Ascending aorta (tissue), 2 donors: ENCODE measurements at regions not wholly inside any gene's neighbourhood (a gene's known extent, or its start where the extent isn't known, plus 50 kb on each side); places are given as distances from the start of the nearest gene placed in this dataset.

ENCODE experiments used
- DNase-seq, 2 donors: peaks; one replicate each; pipeline ENCODE4 v3.0.0-alpha.2; 2019; ENCODE audit warnings: low spot score in 2 of 2
- H3K27ac ChIP-seq, 2 donors: fragments of 200-600 bp; sonication (generic); one replicate each; pipeline ENCODE4 v1.5.1; 2016 to 2017; ENCODE audit warnings: mild to moderate bottlenecking in 1 of 2
- H3K27me3 ChIP-seq: fragments of 200-600 bp; sonication (generic); one replicate; pipeline ENCODE4 v1.5.1; 2017
- H3K36me3 ChIP-seq, 2 donors: fragments of 200-600 bp; sonication (generic); one replicate each; pipeline ENCODE4 v1.5.1; 2016
- H3K4me1 ChIP-seq, 2 donors: fragments of 200-600 bp; sonication (generic); one replicate each; pipeline ENCODE4 v1.5.1; 2016 to 2017; ENCODE audit warnings: mild to moderate bottlenecking in 1 of 2
- H3K4me3 ChIP-seq, 2 donors: fragments of 200-600 bp; sonication (generic); one replicate each; pipeline ENCODE4 v1.5.1; 2016 to 2017; ENCODE audit warnings: mild to moderate bottlenecking in 1 of 2
- H3K9me3 ChIP-seq, 2 donors: fragments of 200-600 bp; sonication (generic); one replicate each; pipeline ENCODE4 v1.5.1; 2016
- intact Hi-C: fragments of 100-400 bp; cut with DNase I; formaldehyde crosslinking; loops from one replicate; pipeline ENCODE4 v1.15.1; 2023
- TF ChIP-seq, protein P1 (sequence below), 3 experiments: fragments of 200-600 bp in 2 of 3; fragments of 450-650 bp in 1 of 3; sonication (generic) in 2 of 3; IDR thresholded peaks; one replicate each; pipeline ENCODE4 v1.5.1; 2016 to 2019; ENCODE audit warnings: antibody characterized with exemption in 3 of 3, mild to moderate bottlenecking in 1 of 3, moderate library complexity in 1 of 3

DNA sequence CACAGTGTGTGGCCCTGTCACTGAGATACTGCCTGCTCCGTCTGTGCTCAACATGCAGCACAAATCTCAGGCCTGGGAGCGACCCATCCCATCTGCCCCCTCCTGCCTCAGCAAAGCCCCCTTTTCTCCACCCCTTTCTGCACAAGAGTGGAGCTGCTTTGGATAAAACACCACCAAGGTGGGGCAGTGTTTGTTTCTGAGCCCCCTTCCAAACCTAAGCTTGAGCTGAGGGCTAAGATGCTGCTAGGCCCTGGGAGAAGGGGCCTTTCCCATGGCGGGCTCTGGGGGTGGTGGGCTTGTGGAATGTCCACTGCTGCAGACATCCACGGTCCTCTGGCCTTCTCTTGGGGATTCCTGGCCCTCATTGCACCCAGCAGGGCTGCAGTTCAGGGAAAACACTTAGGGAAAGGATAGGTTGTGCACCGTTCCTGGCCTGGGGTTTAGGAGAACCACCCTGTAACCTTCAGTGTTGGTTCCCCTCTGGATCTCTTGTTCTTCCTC lies 594.1 kb downstream of the TBC1D22A start:
- Histone ChIP-seq H3K36me3 (no peaks in the 10 kb centered on the region), H3K27ac (no peak overlapping the region), H3K4me1 (no peaks in the 10 kb centered on the region), H3K27me3 (no peaks in the 10 kb centered on the region), H3K9me3 (no peaks in the 10 kb centered on the region), H3K4me3 (no peak overlapping the region)
- intact Hi-C loops, result no loop called here
- no peak for DNase-seq
- TF ChIP-seq, protein P1, sequence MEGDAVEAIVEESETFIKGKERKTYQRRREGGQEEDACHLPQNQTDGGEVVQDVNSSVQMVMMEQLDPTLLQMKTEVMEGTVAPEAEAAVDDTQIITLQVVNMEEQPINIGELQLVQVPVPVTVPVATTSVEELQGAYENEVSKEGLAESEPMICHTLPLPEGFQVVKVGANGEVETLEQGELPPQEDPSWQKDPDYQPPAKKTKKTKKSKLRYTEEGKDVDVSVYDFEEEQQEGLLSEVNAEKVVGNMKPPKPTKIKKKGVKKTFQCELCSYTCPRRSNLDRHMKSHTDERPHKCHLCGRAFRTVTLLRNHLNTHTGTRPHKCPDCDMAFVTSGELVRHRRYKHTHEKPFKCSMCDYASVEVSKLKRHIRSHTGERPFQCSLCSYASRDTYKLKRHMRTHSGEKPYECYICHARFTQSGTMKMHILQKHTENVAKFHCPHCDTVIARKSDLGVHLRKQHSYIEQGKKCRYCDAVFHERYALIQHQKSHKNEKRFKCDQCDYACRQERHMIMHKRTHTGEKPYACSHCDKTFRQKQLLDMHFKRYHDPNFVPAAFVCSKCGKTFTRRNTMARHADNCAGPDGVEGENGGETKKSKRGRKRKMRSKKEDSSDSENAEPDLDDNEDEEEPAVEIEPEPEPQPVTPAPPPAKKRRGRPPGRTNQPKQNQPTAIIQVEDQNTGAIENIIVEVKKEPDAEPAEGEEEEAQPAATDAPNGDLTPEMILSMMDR (IDR thresholded peaks at IDR 0.05), result no peak

DNA sequence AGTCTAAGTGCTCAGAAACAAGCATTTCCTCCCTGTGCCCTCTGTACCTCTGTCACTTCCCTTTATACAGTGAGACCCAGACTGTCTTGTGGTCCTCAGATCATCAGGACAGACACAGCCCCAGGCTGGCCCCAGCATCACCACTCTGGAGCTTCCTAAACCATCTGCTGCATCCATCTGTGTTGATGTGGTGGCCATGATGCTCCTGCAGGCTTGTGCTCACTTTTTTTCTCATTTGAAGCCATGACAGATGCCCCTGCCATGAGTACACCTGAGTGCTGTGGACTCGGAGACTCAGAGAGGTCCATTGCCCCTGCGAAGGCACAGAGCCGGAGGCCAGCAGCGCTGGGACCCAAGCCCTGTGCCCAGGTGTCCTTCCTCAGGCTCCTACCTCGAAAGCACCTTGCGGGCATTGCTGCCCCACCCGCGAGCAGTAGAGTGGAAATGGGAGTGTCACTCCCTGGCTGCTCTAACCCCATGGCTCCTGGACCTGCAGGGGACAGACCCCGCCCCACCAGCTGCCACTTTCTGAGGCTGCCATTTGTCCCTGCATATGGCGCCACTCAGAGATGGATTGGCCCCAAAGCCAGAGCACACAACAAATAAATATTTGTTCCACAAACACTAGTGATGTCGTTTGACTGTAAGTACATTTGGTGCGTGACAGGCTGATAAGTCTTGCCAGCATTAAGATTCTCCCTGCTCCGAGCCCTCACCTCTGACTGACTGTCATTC lies 593.5 kb downstream of the TBC1D22A start:
- Histone ChIP-seq H3K4me1 (no peaks in the 10 kb centered on the region), H3K36me3 (no peaks in the 10 kb centered on the region), H3K4me3 (no peak overlapping the region), H3K9me3 (no peaks in the 10 kb centered on the region), H3K27ac (no peak overlapping the region), H3K27me3 (no peaks in the 10 kb centered on the region)
- intact Hi-C loops, result no loop called here
- no peak for DNase-seq
- TF ChIP-seq, protein P1 (IDR thresholded peaks at IDR 0.05), result no peak

DNA sequence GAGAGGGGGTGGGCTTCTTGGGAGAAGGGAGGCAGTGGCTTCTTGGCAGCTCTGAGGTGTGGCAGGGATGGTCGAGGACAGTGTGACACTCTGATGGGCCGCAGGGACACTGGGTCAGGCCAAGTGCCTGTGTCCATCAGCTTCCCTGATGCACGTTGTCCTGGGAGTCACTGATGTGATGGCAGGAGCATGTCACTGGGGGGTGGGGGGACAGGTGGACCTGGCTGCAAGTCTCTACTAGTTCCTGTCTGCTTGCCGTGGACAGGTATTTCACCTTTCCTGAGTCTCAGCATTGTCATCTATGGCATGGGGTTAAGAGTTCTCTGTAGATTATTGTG lies 592.9 kb downstream of the TBC1D22A start:
- Histone ChIP-seq H3K4me1 (no peaks in the 10 kb centered on the region), H3K4me3 (no peak overlapping the region), H3K27me3 (no peaks in the 10 kb centered on the region), H3K36me3 (no peaks in the 10 kb centered on the region), H3K9me3 (no peaks in the 10 kb centered on the region), H3K27ac (no peak overlapping the region)
- TF ChIP-seq, protein P1 (IDR thresholded peaks at IDR 0.05), result no peak
- intact Hi-C loops, result no loop called here
- no peak for DNase-seq

DNA sequence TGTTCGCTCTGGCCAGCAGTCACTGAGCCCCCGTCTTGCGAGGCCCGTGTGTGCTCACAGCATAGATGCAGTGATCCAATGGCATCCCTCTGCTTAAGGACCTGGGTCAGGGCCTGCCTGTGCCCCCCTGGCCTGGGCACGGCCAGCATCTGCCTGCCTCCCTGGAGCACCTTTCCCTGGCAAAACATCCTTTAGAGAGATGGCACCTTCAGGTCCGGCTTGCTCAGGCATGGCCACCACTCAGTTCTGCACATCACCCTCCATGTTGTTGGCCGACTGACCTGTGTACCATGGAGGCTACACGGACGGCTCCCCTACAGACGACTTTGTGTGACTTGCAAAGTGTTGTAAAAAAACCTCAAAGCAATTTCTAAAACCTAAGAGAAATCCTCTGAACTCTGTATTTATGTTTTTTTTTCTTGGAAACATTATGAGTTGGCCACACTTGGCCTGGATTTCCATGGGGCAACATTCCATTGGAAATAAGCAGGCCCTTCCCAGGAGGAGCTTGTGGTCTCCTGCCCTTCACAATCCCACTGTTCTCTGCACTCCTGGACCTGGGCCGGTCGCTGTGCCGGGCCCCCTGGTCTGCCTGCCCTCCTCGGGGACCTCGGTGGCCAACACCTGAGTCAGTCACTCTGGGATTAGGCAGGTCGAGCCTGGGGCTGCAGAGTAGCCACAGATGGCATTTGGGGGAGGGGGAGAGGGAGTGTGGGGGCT lies 592.4 kb downstream of the TBC1D22A start:
- Histone ChIP-seq H3K27ac (no peak overlapping the region), H3K4me1 (no peaks in the 10 kb centered on the region), H3K36me3 (no peaks in the 10 kb centered on the region), H3K9me3 (no peaks in the 10 kb centered on the region), H3K4me3 (no peak overlapping the region), H3K27me3 (no peaks in the 10 kb centered on the region)
- no peak for DNase-seq
- intact Hi-C loops, result no loop called here
- TF ChIP-seq, protein P1 (IDR thresholded peaks at IDR 0.05), result no peak

DNA sequence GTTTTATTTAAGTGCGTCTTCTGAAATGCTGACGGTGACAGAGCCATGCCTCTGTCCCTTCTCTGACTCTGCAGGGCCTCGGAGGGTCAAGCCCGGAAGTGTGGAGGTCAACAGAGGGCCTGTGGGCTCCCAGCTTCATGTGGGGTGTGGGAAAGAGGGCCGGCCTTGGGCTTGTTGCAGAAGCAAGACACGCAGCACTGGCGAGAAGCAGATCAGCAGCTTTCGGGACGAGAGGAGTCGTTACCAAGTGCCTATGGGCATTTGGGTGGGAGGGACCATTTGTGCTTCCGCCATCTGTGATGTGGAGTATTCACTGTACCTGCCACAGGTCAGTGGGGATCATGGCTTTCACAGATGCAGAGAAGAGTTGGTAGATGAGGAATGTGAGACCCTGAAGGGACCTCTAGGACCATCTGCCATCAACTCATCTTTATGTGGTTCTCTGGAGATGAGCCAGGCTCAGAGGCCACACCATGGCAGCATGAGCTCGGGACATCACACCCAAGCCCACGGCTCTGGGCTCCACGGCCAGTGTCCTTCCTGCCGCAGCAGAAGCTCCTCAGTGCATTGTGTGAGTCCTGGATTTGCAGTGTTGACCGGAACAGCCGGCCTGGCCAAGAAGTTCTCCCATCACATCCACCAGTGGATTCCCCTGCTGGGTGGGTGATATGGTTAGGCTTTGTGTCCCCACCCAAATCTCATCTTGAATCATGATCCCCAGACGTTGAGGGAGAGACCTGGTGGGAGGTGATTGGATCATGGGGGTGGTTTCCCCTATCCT lies 590.7 kb downstream of the TBC1D22A start:
- H3K27ac ChIP-seq, result no peak overlapping the region
- DNase-seq, result no peak
- no peak overlapping the region for H3K4me3 ChIP-seq
- TF ChIP-seq, protein P1 (IDR thresholded peaks at IDR 0.05), result no peak
- no peaks in the 10 kb centered on the region for H3K9me3 ChIP-seq
- no peaks in the 10 kb centered on the region for H3K27me3 ChIP-seq
- no peaks in the 10 kb centered on the region for H3K4me1 ChIP-seq
- no peaks in the 10 kb centered on the region for H3K36me3 ChIP-seq
- intact Hi-C loops, result no loop called here
